MCF 10A (cell line): ENCODE measurements at regions not wholly inside any gene's neighbourhood (a gene's known extent, or its start where the extent isn't known, plus 50 kb on each side); places are given as distances from the start of the nearest gene placed in this dataset.
A peak's percentile ranks its signal among the peaks of the same experiment; 100 is the strongest.
"Not testable (repeated sequence)": the region's sequence is repeated elsewhere in the genome, so short reads cannot be mapped to it uniquely, and the experiment has no call there.

Experiments
- BruUV-seq: library from RNA; stranded (reverse); fragments of 400-500 nt; replicated peaks from 2 replicates; lab custom pipeline; 2021; lab: Mats Ljungman, UMichigan
- CTCF ChIA-PET: fragments of 300-600 bp; sonication (Branson Sonifier 250); formaldehyde crosslinking; extraction: SDS; loops from one replicate; lab custom pipeline; 2021; ENCODE audit warnings: antibody characterized with exemption, inconsistent platforms; lab: Yijun Ruan, JAX
- POLR2A ChIA-PET: fragments of 300-600, 350-650 bp; sonication (Branson Sonifier 250); formaldehyde crosslinking; extraction: SDS; loops from one replicate; lab custom pipeline; 2020; ENCODE audit warnings: antibody characterized with exemption, inconsistent platforms; lab: Yijun Ruan, JAX
- DNase-seq: peaks from one replicate; pipeline ENCODE4 v3.0.0-alpha.2; 2018; ENCODE audit not compliant: unreplicated experiment
- H3K27ac Mint-ChIP-seq: one replicate; pipeline ENCODE4 v1.8.0; 2022; ENCODE audit warnings: mild to moderate bottlenecking, low read depth, mixed read lengths; ENCODE audit not compliant: unreplicated experiment
- H3K27me3 Mint-ChIP-seq: one replicate; pipeline ENCODE4 v1.8.0; 2022; ENCODE audit warnings: mixed read lengths; ENCODE audit not compliant: insufficient read depth, unreplicated experiment
- H3K36me3 Mint-ChIP-seq: one replicate; pipeline ENCODE4 v1.8.0; 2022; ENCODE audit warnings: mild to moderate bottlenecking, moderate library complexity, mixed read lengths; ENCODE audit not compliant: insufficient read depth, unreplicated experiment
- H3K4me1 Mint-ChIP-seq: one replicate; pipeline ENCODE4 v1.8.0; 2022; ENCODE audit warnings: mixed read lengths; ENCODE audit not compliant: insufficient read depth, unreplicated experiment
- H3K4me3 Mint-ChIP-seq: one replicate; pipeline ENCODE4 v1.8.0; 2022; ENCODE audit warnings: mild to moderate bottlenecking, moderate library complexity, mixed read lengths; ENCODE audit not compliant: unreplicated experiment
- H3K9me3 Mint-ChIP-seq: one replicate; pipeline ENCODE4 v1.8.0; 2022; ENCODE audit warnings: mixed read lengths; ENCODE audit not compliant: unreplicated experiment
- CTCF ChIP-seq: fragments of 200-600 bp; IDR thresholded peaks from one replicate; pipeline ENCODE4 v1.8.0; 2022; ENCODE audit warnings: antibody characterized with exemption, mild to moderate bottlenecking; ENCODE audit not compliant: unreplicated experiment
- intact Hi-C: fragments of 100-400 bp; cut with micrococcal nuclease; formaldehyde crosslinking; loops from 2 replicates; pipeline ENCODE4 v1.14.1; 2022

GRCh38 chr1:96466842-96467241 lies 254.7 kb upstream of the PTBP2 start:
- CTCF ChIA-PET, result no interaction called here
- POLR2A ChIA-PET, result no interaction called here
- intact Hi-C loops, result no loop called here
- Mint-ChIP-seq H3K4me1 (no peaks in the 10 kb centered on the region), H3K27me3 (no peaks in the 10 kb centered on the region), H3K27ac (no peak overlapping the region), H3K36me3 (no peaks in the 10 kb centered on the region), H3K9me3 (no peaks in the 10 kb centered on the region), H3K4me3 (no peak overlapping the region)
- no peak for DNase-seq
- no peak for TF ChIP-seq CTCF
- BruUV-seq, result no TSS peak

DNA sequence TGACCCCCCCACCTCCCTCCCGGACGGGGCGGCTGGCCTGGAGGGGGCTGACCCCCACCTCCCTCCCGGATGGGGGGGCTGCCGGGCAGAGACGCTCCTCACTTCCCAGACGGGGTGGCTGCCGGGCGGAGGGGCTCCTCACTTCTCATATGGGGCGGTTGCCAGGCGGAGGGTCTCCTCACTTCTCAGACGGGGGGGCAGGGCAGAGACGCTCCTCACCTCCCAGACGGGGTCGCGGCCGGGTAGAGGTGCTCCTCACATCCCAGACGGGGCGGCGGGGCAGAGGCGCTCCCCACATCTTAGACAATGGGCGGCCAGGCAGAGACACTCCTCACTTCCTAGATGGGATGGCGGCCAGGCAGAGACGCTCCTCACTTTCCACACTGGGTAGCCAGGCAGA lies 251.9 kb upstream of the PTBP2 start:
- not testable (repeated sequence) for H3K36me3 Mint-ChIP-seq

GRCh38 chr1:96472471-96472870 lies 249.1 kb upstream of the PTBP2 start:
- ChIA-PET POLR2A (interaction anchor here (0.6 to 1.8 kb wide), 2 partner anchors 15 to 111 kb away, joined by 3 to 6 read pairs; no protein-coding TSS in a partner anchor), CTCF (interaction anchor here (0.9 to 1.0 kb wide), 2 partner anchors 13 to 236 kb away, joined by 3 read pairs; no protein-coding TSS in a partner anchor)
- no peaks in the 10 kb centered on the region for H3K27me3 Mint-ChIP-seq
- H3K36me3 Mint-ChIP-seq, result no peaks in the 10 kb centered on the region
- no peak for DNase-seq
- H3K4me3 Mint-ChIP-seq, result no peak overlapping the region
- intact Hi-C loops, result no loop called here
- H3K4me1 Mint-ChIP-seq, result peaks cover 20% of the 10 kb centered on the region
- TF ChIP-seq CTCF, result no peak
- H3K9me3 Mint-ChIP-seq, result no peaks in the 10 kb centered on the region
- BruUV-seq, result no TSS peak
- no peak overlapping the region for H3K27ac Mint-ChIP-seq

More for the DNA sequence above, 251.9 kb upstream of the PTBP2 start:
- intact Hi-C loops, H3K9me3 Mint-ChIP-seq, H3K27me3 Mint-ChIP-seq, H3K27ac Mint-ChIP-seq, H3K4me3 Mint-ChIP-seq, POLR2A ChIA-PET, DNase-seq, CTCF ChIA-PET, BruUV-seq: not testable (repeated sequence)
- H3K4me1 Mint-ChIP-seq, result peaks cover 20% of the 10 kb centered on the region

- peak overlapping the region; percentile 20 for H3K4me3 Mint-ChIP-seq
- peaks cover 20% of the 10 kb centered on the region for H3K4me1 Mint-ChIP-seq
- BruUV-seq, result no TSS peak
- ChIA-PET CTCF (no interaction called here), POLR2A (interaction anchor here (0.8 to 1.1 kb wide), 3 partner anchors 12 to 250 kb away, joined by 3 read pairs; no protein-coding TSS in a partner anchor)
- H3K36me3 Mint-ChIP-seq, result no peaks in the 10 kb centered on the region
- no peaks in the 10 kb centered on the region for H3K27me3 Mint-ChIP-seq
- no peaks in the 10 kb centered on the region for H3K9me3 Mint-ChIP-seq
- peak overlapping the region; percentile 29 for H3K27ac Mint-ChIP-seq
- intact Hi-C loops, result no loop called here
- DNase-seq, result peak; percentile 92
- no peak for TF ChIP-seq CTCF
Measured at GRCh38 chr1:96473791-96474434, 247.7 kb upstream of the PTBP2 start.
